Adrenal gland (tissue), 9 donors: ENCODE measurements at regions not wholly inside any gene's neighbourhood (a gene's known extent, or its start where the extent isn't known, plus 50 kb on each side); places are given as distances from the start of the nearest gene placed in this dataset.

Experiments
- DNase-seq, 7 donors: peaks; one replicate each; pipeline ENCODE4 v3.0.0-alpha.2; 2019 to 2020
- H3K27ac ChIP-seq, 5 donors: fragments of 200-600 bp; sonication (generic) in 4 of 5; 1 replicate in 3 of 5; 2 replicates in 2 of 5; pipeline versions ENCODE4 v1.5.1 to v1.8.0; 2016 to 2020; ENCODE audit warnings: mild to moderate bottlenecking in 1 of 5
- H3K27me3 ChIP-seq: fragments of 200-600 bp; 2 replicates; pipeline ENCODE4 v1.8.0; 2021
- H3K36me3 ChIP-seq, 2 donors: fragments of 200-600 bp; replicated peaks in 1 of 2; 1 replicate in 1 of 2; 2 replicates in 1 of 2; pipeline versions ENCODE4 v1.5.1 to v1.8.0; 2018 to 2022
- H3K4me1 ChIP-seq, 2 donors: fragments of 200-600 bp; replicated peaks in 1 of 2; 1 replicate in 1 of 2; 2 replicates in 1 of 2; pipeline versions ENCODE4 v1.5.1 to v1.8.0; 2018 to 2021
- H3K4me3 ChIP-seq, 4 donors: fragments of 200-600 bp; sonication (generic) in 3 of 4; one replicate each; pipeline ENCODE4 v1.5.1; 2016 to 2018
- H3K9me3 ChIP-seq, 3 donors: fragments of 200-600 bp; sonication (generic) in 1 of 3; replicated peaks in 1 of 3; 1 replicate in 2 of 3; 2 replicates in 1 of 3; pipeline versions ENCODE4 v1.5.1 to v1.8.0; 2016 to 2021
- POLR2A ChIP-seq, 2 donors: fragments of 450-650 bp; IDR thresholded peaks; one replicate each; pipeline ENCODE4 v1.6.1; 2017; ENCODE audit warnings: antibody characterized with exemption in 2 of 2, mild to moderate bottlenecking in 2 of 2, moderate library complexity in 1 of 2
- WGBS, 4 donors: extraction: QIAGEN DNeasy Blood & Tissue Kit in 2 of 4; methylation state at CpG; one replicate each; pipeline versions ENCODE4 v1.1.5 to v1.1.7; 2013 to 2017; 5-methylcytosine and 5-hydroxymethylcytosine counted together
- intact Hi-C, 2 donors: fragments of 100-400 bp; cut with DNase I; formaldehyde crosslinking; loops; one replicate each; pipeline versions ENCODE4 v1.14.1 to v1.15.0; 2022 to 2023
- TF ChIP-seq, protein P1 (sequence below), 6 experiments: fragments of 450-650 bp in 4 of 6; fragments of 200-600 bp in 2 of 6; sonication (generic) in 1 of 6; IDR thresholded peaks; 1 replicate in 5 of 6; 2 replicates in 1 of 6; pipeline versions ENCODE4 v1.5.1 to v1.8.0; 2016 to 2021; ENCODE audit warnings: antibody characterized with exemption in 6 of 6, mild to moderate bottlenecking in 2 of 6, moderate library complexity in 1 of 6
- donor health status: healthy with polysubstance abuse.
- donor health status: Bipolar disorder and iron deficiency.
- donor health status: DM: yes; HTN: yes; CAD: no.
- donor health status: DM: no; HTN: no; CAD: no.
- donor health status: DM: no; HTN: no; CAD: no.

DNA sequence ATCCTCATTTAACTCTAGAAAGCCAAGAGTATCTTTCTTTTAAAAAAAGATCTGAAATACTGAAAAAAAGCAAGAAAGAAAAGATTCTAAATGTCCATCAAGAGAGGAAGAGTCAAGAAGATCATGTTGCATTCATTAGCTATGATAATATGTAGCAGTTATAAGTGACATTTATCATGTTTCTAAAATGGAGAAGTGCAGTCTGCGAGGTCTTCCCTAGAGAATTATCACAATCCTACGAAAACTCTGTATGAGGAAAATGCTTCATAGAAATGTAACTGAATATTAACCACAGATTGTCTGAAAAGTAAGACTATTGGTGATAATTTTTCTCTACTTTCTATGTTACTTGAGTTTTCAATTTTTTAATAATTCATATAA is 77.4 kb upstream of the USP47 start:
- Histone ChIP-seq H3K27ac (no peak overlapping the region), H3K36me3 (no peaks in the 10 kb centered on the region), H3K4me1 (no peaks in the 10 kb centered on the region), H3K9me3 (no peaks in the 10 kb centered on the region), H3K27me3 (peaks cover 3% of the 10 kb centered on the region), H3K4me3 (no peak overlapping the region)
- no peak for DNase-seq
- intact Hi-C loops = no loop called here
- TF ChIP-seq POLR2A (IDR thresholded peaks at IDR 0.05) = no peak
- TF ChIP-seq, protein P1, sequence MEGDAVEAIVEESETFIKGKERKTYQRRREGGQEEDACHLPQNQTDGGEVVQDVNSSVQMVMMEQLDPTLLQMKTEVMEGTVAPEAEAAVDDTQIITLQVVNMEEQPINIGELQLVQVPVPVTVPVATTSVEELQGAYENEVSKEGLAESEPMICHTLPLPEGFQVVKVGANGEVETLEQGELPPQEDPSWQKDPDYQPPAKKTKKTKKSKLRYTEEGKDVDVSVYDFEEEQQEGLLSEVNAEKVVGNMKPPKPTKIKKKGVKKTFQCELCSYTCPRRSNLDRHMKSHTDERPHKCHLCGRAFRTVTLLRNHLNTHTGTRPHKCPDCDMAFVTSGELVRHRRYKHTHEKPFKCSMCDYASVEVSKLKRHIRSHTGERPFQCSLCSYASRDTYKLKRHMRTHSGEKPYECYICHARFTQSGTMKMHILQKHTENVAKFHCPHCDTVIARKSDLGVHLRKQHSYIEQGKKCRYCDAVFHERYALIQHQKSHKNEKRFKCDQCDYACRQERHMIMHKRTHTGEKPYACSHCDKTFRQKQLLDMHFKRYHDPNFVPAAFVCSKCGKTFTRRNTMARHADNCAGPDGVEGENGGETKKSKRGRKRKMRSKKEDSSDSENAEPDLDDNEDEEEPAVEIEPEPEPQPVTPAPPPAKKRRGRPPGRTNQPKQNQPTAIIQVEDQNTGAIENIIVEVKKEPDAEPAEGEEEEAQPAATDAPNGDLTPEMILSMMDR (IDR thresholded peaks at IDR 0.05) = no peak
- 51 to 69% (median 61%) methylated on average over 2 of the region's 2 CpGs for WGBS, 4 donors

DNA sequence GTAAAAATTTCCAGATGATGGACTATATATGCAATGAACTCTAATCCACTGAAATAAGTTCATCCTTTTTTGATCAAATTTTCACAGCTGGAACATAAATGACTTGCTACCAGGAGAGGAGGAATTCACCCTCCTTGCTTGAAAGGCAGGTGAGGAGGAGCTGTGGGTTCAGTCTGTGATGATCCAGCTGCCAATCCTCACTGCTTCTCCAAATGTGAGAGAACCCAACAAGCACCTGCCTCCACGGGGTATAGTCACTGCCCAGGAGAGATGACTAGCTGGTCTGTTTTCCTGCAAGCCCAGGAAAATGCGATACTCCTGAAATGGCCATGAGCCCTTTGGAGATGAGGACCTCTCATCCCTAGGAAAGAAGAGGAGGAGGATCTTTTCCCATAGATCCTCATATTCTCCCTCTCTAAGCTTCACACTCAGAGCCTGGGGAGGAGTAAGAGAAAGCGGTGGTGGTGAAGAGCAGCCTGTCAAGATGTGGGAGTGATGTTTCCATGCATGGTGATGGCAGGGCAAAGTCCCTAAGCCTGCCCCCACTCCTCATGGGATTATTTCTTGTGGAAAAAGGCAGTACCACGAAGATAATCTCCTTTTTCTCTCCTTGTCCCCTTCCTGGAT is 77.9 kb upstream of the USP47 start:
- intact Hi-C loops = no loop called here
- Histone ChIP-seq H3K4me3 (no peak overlapping the region), H3K9me3 (no peaks in the 10 kb centered on the region), H3K27ac (no peak overlapping the region), H3K36me3 (no peaks in the 10 kb centered on the region), H3K4me1 (no peaks in the 10 kb centered on the region), H3K27me3 (peaks cover 6% of the 10 kb centered on the region)
- DNase-seq = no peak
- WGBS, 4 donors = 70 to 78% (median 75%) methylated on average over 4 of the region's 4 CpGs
- no peak for TF ChIP-seq POLR2A (IDR thresholded peaks at IDR 0.05)
- TF ChIP-seq, protein P1 (IDR thresholded peaks at IDR 0.05) = no peak

DNA sequence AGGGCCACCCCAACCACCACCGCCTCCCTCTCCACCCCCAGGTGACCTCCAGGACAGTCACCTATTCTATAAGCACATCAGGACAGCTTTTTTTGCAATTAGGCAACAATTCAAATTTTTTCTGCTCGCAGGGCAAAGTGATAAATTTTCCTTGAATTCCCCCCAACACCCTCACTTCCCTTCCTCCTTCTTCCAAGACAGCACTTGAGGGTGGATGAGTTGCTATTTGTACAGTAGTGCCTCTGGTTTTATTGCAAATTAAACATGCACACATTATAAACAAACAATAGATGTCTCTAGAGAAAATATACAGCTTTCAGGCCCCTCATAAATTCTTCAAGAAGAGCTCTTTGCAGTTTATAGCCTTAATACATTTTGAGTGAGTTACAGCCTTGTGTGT is 80.9 kb upstream of the USP47 start:
- 76 to 80% (median 80%) methylated on average over 2 of the region's 2 CpGs for WGBS, 4 donors
- peaks cover 6% of the 10 kb centered on the region for H3K27me3 ChIP-seq
- no peaks in the 10 kb centered on the region for H3K9me3 ChIP-seq
- TF ChIP-seq, protein P1 (IDR thresholded peaks at IDR 0.05) = no peak
- no peak for TF ChIP-seq POLR2A (IDR thresholded peaks at IDR 0.05)
- DNase-seq = no peak
- intact Hi-C loops = no loop called here
- H3K4me3 ChIP-seq = no peak overlapping the region
- H3K36me3 ChIP-seq = no peaks in the 10 kb centered on the region
- no peaks in the 10 kb centered on the region for H3K4me1 ChIP-seq
- H3K27ac ChIP-seq = no peak overlapping the region

DNA sequence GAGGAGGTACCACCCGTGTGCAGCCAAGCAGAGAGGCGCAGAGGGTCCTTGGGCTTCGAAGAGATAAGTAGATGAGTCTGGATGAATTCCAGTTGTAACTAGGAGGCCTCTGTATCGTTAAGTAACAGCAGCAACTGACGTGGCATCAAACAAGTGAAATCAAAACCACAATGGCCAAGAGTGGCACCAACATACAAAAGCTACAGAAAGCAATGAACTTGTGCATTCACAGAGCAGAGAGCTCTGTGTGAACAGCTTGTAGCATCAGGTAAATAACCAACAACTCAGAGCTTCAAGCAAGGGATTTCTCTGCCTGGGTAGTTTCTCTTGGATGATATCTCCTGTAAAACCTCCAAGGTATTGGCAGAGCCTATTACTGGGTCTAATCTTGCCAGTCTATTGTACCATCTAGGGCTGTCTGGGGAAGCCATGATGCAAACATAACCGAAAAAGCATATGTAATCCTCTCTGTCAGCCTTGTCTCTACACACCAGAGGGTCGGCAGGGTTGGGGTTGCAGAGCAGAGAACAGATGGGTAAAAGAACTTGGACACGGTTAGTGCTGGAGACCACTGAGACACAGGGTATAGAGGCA is 83.1 kb upstream of the USP47 start:
- no peak overlapping the region for H3K4me3 ChIP-seq
- H3K4me1 ChIP-seq = no peaks in the 10 kb centered on the region
- 63 to 77% (median 75%) methylated on average over 8 of the region's 8 CpGs for WGBS, 4 donors
- no peak overlapping the region for H3K27ac ChIP-seq
- no peak for TF ChIP-seq POLR2A (IDR thresholded peaks at IDR 0.05)
- TF ChIP-seq, protein P1 (IDR thresholded peaks at IDR 0.05) = no peak
- DNase-seq = no peak
- intact Hi-C loops = no loop called here
- no peaks in the 10 kb centered on the region for H3K9me3 ChIP-seq
- no peaks in the 10 kb centered on the region for H3K36me3 ChIP-seq
- H3K27me3 ChIP-seq = peaks cover 6% of the 10 kb centered on the region
